GM19035 (cell line): ENCODE measurements at regions not wholly inside any gene's neighbourhood (a gene's known extent, or its start where the extent isn't known, plus 50 kb on each side); places are given as distances from the start of the nearest gene placed in this dataset.
A peak's percentile ranks its signal among the peaks of the same experiment; 100 is the strongest.
"Not testable (repeated sequence)": the region's sequence is repeated elsewhere in the genome, so short reads cannot be mapped to it uniquely, and the experiment has no call there.

Experiments used
- ATAC-seq: cut with Tn5 transposase; IDR thresholded peaks from one replicate; pipeline ENCODE4 v1.9.1; 2021; ENCODE audit not compliant: unreplicated experiment

DNA sequence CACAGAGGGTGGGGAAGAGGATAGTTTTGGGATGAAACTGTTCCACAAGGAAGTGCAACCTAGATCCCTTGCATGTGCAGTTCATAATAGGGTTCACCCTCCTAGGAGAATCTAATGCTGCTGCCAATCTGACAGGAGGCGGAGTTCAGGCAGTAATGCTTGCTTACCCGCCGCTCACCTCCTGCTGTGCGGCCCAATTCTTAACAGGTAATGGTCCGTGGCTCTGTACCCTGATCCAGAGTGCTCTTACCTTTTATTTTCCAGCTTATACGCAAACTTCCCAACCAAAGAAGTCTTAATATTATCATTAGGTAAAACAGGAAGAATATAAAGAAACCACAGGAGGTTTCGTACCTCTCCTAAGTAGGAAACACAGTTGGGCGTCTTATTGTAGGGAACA, 82.7 kb upstream of the CD302 start:
- no peak for ATAC-seq

DNA sequence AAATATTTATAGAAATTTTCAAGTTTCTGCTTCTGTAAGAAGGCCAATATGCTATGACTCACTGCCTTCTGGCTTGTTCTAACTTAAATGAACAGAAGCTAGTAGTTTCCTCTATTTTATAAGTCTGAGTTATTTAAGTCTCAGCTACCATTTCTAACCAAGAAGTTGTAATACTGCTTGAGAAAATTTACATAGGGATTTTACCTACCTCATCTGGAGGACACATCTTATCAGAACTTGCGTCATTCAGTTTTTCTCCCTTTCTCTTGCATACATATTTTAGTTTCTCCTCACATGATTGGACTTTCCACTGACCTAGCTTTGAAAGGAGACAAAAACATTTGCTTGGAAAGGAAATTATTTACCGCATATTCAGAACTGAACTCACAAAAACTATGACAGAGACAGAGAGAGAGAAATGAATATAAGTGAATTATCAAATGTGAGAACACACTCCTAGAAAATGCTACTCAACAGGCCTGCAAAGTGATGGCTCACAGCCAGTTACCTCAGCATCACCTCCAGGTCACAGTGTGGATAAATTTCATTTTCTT, 81.1 kb upstream of the CD302 start:
- peak; percentile 92 for ATAC-seq

DNA sequence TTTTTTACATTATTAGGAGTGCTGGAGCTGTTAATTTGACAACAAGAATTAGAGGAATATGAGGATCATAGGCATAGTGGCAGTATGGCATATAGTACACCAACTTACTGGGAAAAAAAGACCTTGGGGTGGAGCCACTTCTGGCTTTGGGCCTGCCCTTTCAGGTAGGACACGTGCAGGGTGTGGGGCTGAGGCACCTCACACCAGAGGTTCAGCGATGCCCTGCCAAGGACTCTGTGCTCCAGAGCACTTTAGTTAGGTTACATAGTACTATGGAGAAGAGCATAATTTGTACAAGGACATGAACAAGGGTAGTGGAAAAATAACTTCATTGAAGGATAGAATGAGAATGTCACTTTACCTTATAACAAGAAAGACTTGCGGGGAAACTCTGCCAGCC, 77.1 kb upstream of the CD302 start:
- no peak for ATAC-seq

DNA sequence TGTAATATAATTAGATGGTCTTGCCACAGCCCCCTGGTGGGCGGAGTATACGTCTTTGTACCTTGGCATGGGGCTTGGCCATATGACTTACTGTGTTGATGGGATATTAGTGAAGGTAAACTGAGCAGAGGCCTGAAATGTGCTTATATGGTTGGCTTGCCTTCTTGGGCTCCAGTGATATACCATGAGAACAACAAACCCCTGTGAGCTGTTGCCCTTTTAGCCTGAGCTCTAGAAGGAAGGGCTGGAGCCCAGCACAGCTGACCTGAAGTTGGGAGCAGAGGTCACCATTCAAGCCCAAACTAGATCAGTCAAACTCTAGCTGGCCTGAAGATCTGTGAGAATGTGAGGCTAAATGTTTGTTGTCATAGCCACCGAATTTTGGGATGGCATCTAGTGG, 75.2 kb upstream of the CD302 start:
- no peak for ATAC-seq

DNA sequence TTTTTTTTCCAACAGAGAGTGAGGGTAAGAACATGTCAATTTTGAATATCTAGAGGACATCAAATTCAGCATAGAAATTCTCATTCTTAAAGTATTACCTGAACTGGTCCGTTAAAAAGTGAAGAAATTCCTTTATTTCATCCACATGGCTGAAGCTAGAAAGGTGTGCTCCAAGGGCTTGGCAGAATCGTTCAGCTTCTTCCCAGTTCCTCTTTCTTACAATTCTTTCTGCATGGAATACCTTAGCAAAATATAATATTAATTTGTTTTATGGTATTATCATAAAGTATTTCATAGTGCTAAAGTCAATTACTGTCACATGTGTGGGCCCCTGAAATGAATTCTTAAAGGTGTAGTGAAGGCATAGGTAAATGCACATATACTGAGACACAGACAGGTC, 74.3 kb upstream of the CD302 start:
- ATAC-seq: no peak

DNA sequence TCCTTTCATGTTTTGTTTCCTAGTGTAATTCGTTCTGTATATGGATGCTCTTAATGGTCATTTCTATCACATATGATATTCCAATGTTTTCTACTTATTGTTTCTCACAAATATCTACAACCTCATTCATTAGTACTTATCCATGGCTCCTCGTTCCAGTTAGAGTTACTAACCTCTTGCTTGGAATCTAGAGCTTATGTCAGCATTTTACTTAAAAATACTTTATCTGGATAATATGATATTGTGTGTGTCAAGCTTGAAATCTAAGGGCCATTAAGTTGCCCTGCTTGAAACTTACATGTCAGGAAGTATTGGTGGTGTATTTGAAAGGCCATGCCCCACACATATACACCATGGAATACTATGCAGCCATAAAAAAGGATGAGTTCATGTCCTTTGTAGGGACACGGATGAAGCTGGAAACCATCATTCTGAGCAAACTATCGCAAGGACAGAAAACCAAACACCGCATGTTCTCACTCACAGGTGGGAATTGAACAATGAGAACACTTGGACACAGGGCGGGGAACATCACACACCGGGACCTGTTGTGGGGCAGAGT, 70.7 kb upstream of the CD302 start:
- ATAC-seq: not testable (repeated sequence)

DNA sequence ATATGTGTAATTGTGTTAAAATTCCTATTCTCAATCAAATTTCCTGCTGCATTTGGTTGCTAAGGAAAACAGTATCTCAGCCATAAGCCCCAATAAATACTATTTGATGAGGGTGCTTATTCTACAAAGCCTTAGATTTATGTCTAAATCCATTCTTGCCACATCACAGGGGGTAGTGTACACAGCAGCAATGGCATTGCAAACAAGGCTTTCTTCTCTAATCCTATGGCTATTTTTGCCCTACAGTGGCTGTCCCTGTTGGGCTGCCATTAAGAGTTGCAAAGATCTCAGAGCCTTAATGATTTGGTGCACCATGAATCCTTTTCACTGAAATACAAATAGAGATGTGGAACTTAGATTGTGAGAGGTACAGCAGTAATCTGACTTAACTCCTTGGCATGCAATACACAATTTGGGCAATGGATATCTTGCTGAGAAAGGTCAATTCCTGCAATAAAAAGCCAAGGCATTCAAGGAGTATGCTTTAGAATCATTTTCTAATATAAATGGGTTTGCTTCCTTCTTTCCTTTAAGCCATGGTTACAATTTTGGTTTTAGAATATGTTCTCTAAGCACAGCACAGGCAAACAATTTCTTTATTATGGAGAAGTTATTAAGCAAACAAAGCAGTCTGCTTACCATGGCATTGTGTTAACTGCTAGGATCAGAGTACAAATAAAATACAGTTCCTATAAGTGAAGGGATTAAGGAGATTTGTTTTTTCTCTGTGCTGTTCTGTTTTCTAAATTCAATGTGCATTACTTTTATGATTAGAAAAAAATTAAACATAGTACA, 69.8 kb upstream of the CD302 start:
- ATAC-seq: no peak

DNA sequence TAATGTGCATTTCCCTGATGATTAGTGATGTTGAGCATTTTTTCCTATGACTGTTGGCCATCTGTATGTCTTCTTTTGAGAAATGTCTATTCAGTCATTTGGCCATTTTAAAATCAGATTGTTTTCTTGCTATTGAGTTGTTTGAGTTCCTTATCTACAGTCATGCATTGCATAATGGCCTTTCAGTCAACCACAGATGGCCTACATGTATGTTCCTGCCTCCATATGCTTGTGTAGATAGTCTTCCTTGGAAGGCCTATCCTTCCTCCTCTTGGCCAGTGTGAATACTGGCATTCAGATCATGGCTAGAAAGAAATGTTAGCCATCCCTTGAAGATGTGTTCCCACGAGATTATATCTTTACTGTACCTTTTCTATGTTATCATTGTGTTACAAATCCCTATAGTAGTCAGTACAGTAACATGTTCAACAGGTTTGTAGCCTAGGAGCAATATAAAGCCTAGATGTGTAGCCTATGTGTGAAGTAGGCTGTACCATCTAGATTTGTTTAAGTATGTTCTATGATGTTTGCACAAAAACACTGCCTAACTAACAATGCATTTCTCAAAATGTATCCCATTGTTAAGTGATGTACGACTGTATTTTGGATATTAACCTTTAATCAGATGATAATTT, 65.6 kb upstream of the CD302 start:
- ATAC-seq: no peak

DNA sequence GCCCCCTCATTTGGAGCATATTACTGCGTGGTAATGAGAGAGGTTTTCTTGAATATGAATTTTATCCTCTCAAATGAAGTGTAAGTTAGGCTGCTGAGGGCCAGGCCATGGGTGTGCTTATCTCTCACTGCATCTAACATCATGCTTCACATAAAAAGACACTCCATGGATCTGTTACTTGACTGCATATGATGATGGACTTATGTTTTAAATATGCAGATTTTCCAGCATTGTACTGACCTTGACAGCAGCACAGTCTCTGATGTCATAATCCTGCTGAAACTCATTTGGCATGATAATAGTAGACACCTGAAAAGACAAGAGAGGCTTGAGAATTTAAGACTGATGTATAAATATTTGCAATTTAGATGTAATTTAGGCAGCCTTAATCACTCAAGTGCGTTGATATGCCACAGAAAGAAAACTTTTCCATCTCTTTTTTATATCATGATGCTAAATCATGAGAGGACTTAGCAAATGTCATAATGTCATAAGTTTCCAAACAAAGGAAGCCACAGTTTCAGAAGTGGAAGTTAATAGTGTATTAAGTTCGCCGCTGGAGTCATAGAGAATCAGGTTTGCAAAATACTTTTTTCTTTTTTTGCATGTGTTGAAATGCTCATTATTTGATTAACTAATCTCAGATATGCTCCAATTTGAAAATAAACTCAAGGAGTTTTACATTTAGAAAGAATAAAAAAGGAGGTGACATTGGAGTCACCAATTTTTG, 62.7 kb upstream of the CD302 start:
- ATAC-seq: no peak

DNA sequence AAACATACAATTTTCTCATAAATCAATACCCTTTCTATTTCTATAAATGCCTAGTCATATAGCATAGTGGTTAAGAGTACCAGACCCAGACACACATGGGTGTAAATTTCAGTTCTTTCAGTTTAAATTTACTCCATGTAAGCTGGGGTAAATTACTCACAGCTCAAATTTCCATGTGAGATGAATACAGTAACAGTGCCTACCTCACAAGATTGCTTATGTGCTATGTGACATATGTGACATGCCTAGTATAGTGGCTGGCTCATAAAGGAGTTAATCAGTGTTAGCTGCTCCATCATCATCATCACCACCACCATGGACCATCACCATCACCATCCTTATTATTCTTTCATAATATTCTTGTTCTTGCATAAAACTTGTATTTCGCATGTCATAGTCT, 61.6 kb upstream of the CD302 start:
- no peak for ATAC-seq

DNA sequence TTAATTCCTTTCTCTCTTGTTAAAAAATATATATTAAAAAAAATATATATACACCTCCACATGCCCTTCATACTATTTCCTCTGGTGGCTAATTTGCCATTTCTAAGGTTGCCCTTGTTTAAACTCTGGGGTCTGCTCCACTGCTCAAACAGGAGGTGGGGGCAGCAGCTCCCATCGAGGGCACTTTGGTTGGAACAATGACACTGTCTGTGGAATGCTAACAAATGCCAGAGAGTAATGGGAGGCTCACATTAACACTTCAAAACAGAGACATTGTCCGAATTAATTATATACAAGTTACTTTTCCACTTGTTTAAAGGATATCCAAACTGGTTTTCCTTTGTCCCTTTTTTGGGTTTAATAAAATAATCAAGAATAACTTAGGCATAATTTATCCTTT, 58.8 kb upstream of the CD302 start:
- no peak for ATAC-seq

DNA sequence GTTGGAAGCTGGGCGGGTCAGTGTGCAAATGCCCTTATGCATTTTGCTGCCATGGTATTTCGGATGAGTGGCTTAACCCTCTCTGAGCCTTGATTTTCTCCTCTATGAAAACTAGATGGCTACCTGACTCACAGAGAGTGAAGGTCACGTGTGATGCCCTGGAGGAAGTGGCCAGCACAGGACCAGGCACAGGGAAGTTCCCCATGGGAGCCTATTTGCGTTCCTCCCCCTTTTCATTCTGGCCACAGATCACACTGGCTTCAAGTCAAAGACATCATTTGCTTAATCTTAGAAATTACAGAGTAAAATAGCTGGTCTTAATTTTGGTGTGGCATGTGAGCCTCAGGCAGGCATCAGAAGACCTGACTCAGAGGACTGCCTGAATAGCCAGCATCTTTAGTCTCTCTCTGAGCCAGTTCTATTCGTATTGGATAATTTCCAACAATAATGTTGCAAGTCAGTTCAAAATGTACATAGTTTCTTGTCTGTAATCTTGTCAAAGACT, 57.6 kb upstream of the CD302 start:
- no peak for ATAC-seq

DNA sequence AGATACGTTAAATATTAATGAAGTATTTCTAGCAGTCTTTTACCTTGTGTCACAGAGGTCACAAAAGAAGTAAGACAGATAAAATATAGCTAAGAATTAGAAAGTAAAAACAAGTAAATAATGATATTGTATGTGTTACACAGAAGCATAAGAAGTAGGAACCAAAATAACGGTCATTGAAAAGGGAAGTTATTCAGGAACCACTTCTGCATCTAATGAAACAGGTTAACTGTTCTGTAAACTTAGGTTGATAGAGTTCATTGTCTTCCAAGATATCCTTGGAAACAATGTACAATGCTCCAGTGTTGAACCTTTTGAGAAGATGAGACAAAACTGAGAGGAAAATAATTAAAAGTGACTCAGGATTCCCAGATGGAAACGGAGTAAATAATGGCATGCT, 57.1 kb upstream of the CD302 start:
- no peak for ATAC-seq

DNA sequence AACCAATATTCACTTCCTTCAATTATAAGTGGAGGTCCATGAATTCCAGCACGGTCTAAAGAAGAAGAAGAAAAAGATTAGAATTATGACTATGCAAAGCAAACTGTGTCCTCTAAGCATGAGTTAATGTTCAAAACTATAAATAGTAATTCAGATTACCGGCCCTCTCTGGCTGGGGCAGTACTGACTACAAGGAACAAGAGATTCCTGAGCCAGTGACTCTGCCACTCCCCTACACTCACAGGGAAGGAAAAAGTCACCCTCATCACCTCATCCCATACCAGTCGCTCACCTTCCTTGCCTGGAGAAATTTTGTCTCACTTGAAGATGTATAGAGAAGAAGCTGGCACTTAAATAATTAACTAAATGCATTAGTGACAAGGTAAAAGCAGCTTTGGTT, 56.5 kb upstream of the CD302 start:
- no peak for ATAC-seq

DNA sequence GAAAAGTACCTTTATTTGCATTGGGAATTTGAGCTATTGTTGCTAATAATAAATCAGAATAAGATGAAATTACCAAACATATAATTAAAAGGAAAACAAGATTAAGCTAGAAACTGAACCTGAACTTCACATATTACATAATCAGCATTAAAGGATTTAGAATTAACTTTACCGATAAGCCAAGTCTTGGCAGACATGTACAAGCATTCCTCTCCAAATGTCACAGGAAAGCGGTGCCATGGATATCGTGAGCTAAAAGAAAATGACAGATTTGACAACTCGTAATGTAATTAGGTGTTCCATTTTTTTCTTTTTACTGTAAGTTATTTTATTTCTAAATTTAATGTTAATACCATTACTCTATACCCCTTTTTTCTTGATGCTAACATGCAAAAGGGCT, 55.1 kb upstream of the CD302 start:
- no peak for ATAC-seq

DNA sequence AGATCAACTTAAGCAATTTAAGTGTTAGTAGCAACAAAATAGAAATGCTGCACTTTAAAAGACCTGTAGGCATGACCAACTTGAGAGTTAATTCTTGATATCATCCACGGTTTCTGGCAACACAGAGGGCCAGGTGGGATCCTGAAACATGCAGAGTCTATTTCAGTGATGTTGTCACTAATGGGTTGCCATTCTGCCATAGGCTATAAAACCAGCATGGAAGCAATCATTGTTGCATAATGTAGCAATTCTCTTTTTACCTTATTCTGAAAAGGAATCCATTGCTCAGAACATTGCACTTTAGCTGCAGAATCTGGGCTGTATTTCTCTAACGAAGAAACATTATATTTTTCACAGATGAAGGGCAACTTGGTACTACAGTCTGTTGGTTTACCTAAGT, 53.9 kb upstream of the CD302 start:
- no peak for ATAC-seq

DNA sequence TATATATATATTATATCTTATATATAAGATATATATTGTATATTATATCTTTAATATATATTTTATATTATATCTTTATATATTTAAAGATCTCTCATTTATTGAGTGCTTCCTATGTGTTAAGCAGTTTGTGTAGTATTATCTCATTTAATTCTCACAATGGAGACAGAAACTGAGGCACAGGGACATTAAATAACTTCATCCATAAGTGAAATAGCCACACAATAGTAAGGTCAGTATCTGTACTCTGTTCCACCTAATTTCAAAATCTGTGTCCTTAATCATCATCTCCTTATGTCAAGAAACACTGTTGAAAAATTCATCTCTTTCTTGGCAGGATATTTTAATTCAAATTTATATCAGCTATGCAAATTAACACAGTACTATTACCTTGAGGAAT, 52.8 kb upstream of the CD302 start:
- ATAC-seq: no peak

DNA sequence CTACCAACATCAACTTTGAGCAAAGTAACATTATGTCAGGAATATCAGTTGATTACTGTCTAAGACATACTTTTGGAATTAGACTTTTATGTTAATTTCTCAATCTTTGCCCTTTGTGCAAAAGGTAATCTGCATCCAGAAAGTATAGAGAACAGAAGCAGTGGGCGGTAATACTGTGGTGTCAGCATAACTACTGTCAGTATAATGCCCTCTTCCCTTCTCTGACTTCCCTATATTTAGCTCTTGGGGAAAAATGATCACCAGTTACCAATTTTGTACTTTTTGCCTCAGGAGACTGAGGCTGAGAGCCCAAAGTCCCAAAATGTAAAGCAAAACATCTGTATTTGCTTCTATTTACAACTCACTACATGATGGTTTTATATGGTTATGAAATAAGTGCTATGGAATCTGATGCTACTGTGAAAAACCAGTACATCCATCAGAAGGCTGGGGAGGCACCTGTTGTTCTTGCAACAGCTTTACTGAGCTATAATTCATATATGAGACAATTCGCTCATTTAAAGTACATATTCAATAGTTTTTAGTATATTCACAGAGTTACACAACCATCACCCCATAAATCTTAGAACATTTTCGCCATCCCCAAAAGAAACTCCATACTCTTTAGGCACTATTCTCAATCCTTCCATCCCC, 51.3 kb upstream of the CD302 start:
- ATAC-seq: no peak
